AG04450 (cell line): ENCODE measurements at regions not wholly inside any gene's neighbourhood (a gene's known extent, or its start where the extent isn't known, plus 50 kb on each side); places are given as distances from the start of the nearest gene placed in this dataset.
"Not testable (repeated sequence)": the region's sequence is repeated elsewhere in the genome, so short reads cannot be mapped to it uniquely, and the experiment has no call there.

Source experiments
- CTCF ChIA-PET: fragments of 300-600, 350-600 bp; formaldehyde crosslinking; extraction: SDS; loops from one replicate; lab custom pipeline; 2022; ENCODE audit warnings: antibody characterized with exemption, inconsistent platforms; lab: Charles Lee
- POLR2A ChIA-PET: fragments of 350-600 bp; formaldehyde crosslinking; extraction: SDS; loops from one replicate; lab custom pipeline; 2021; ENCODE audit warnings: antibody characterized with exemption, inconsistent platforms; lab: Yijun Ruan, JAX
- DNase-seq: peaks from one replicate; pipeline ENCODE4 v3.0.0-alpha.2; 2011; ENCODE audit warnings: low read depth, low spot score
- H3K27ac ChIP-seq: one replicate; pipeline ENCODE4 v1.5.1; 2012; ENCODE audit warnings: low read depth, low read length, control low read depth
- H3K27me3 ChIP-seq: one replicate; pipeline ENCODE4 v1.6.0; 2012; ENCODE audit warnings: low read length; ENCODE audit not compliant: control insufficient read depth, insufficient read depth
- H3K4me3 ChIP-seq: 2 replicates; pipeline ENCODE4 v1.5.1; 2011; ENCODE audit warnings: mild to moderate bottlenecking, low read depth, low read length, control low read depth
- H3K9me3 ChIP-seq: 2 replicates; pipeline ENCODE4 v1.5.1; 2012; ENCODE audit warnings: low read length; ENCODE audit not compliant: control insufficient read depth, insufficient read depth
- TF ChIP-seq, protein P1 (sequence below): IDR thresholded peaks from 2 replicates; pipeline ENCODE4 v1.5.1; 2011; ENCODE audit warnings: low read depth, low read length, control low read depth, inconsistent platforms

DNA sequence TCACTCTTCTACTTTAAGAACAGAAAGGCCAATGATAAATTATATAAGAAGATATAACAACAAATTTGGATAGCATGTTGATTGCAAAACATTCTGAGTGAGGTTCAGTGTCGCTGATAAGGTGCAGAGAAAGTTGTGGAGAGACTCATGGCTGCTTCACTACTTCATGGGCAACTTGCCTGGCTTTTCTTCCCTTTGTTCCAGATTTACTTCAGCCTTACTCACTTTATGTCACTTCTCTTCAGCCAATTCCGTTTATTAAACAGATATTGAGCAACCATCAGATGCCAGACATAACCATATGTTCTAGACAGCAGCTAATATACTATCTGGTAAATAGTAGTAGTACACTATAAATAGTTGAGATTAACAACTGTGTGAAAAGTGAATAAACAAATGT lies 150.0 kb upstream of the CHL1 start:
- no peak overlapping the region for H3K27ac ChIP-seq
- TF ChIP-seq, protein P1, sequence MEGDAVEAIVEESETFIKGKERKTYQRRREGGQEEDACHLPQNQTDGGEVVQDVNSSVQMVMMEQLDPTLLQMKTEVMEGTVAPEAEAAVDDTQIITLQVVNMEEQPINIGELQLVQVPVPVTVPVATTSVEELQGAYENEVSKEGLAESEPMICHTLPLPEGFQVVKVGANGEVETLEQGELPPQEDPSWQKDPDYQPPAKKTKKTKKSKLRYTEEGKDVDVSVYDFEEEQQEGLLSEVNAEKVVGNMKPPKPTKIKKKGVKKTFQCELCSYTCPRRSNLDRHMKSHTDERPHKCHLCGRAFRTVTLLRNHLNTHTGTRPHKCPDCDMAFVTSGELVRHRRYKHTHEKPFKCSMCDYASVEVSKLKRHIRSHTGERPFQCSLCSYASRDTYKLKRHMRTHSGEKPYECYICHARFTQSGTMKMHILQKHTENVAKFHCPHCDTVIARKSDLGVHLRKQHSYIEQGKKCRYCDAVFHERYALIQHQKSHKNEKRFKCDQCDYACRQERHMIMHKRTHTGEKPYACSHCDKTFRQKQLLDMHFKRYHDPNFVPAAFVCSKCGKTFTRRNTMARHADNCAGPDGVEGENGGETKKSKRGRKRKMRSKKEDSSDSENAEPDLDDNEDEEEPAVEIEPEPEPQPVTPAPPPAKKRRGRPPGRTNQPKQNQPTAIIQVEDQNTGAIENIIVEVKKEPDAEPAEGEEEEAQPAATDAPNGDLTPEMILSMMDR, result no peak
- no peaks in the 10 kb centered on the region for H3K9me3 ChIP-seq
- H3K4me3 ChIP-seq, result no peak overlapping the region
- ChIA-PET CTCF (interaction anchor here (1.2 to 2.5 kb wide), 3 partner anchors 306 to 331 kb away, joined by 3 to 16 read pairs (median 4); no protein-coding TSS in a partner anchor), POLR2A (no interaction called here)
- no peaks in the 10 kb centered on the region for H3K27me3 ChIP-seq
- no peak for DNase-seq

DNA sequence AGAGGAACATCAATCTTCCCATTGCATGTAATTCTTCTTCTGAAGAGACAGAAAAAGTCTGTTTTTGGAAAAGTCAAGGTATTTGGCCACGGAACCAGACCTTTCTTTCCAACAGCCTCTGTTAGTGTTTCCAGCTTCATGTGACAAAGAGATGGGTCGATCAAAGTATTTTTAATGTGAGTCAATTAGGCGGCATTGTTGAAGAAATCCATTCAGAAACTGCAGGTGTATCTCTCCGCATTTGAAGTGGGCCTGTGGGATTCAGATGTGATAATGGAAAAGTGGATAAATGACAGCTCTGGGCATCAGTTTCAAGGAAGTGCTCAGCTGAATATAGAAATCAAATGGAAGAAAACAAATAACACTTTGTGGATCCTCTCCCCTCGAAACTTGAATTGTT lies 143.1 kb upstream of the CHL1 start:
- H3K27ac ChIP-seq, H3K4me3 ChIP-seq, H3K9me3 ChIP-seq, H3K27me3 ChIP-seq, POLR2A ChIA-PET, DNase-seq: not testable (repeated sequence)
- CTCF ChIA-PET, result interaction anchor here (0.8 to 2.4 kb wide), 2 partner anchors 11 to 301 kb away, joined by 3 to 10 read pairs; no protein-coding TSS in a partner anchor

DNA sequence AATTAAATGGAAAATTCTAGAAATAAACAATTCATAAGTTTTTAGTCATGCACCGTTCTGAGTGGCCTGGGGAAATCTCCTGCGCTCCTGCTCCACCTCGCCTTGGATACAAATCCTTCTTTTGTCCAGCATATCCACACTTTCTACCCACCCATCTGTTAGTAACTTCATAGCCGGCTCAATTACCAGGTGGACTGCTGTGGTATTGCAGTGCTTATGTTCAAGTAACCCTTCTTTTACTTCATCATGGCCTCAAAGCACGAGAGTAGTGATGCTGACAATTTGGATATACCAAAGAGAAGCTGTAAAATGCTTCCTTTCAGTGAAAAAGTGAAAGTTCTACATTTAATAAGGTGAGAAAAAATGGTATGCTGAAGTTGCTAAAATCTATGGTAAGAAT lies 142.3 kb upstream of the CHL1 start:
- ChIA-PET POLR2A (no interaction called here), CTCF (no interaction called here)

DNA sequence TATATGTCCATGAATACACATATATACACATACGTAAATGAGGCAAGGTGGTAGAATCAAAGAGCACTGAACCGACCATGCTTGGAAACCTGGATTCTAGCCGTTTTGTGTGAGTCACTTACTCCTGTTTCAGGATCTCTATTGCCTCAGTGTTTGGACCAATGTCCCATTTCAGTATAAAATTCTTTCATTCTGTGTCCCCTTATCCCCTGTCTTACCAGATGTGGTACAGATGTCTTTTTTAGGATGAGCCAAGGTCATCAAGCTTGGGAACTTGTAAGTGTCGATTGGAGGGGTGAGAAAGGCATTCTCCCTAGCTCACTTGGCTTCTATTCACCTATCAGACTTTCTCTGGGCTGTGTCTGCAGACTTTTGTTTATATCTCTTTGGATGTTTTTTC lies 139.9 kb upstream of the CHL1 start:
- CTCF ChIA-PET, result interaction anchor here (0.9 kb wide), 1 partner anchor 298 kb away, joined by 3 read pairs; no protein-coding TSS in a partner anchor
- H3K9me3 ChIP-seq, result no peaks in the 10 kb centered on the region
- DNase-seq, result no peak

More for the DNA sequence above, 142.3 kb upstream of the CHL1 start:
- TF ChIP-seq, protein P1, result no peak
- H3K9me3 ChIP-seq, result no peaks in the 10 kb centered on the region
- H3K27me3 ChIP-seq, result no peaks in the 10 kb centered on the region
- no peak for DNase-seq
- no peak overlapping the region for H3K4me3 ChIP-seq
- no peak overlapping the region for H3K27ac ChIP-seq

GRCh38 chr3:59854-60253 lies 136.7 kb upstream of the CHL1 start:
- no peak overlapping the region for H3K4me3 ChIP-seq
- ChIA-PET CTCF (no interaction called here), POLR2A (no interaction called here)
- DNase-seq, result no peak
- H3K9me3 ChIP-seq, result no peaks in the 10 kb centered on the region
- TF ChIP-seq, protein P1, result no peak
- no peaks in the 10 kb centered on the region for H3K27me3 ChIP-seq
- H3K27ac ChIP-seq, result no peak overlapping the region

More for the DNA sequence above, 139.9 kb upstream of the CHL1 start:
- H3K27me3 ChIP-seq, result no peaks in the 10 kb centered on the region
- H3K4me3 ChIP-seq, result no peak overlapping the region
- TF ChIP-seq, protein P1, result no peak
- no peak overlapping the region for H3K27ac ChIP-seq
- POLR2A ChIA-PET, result no interaction called here
